Testis (tissue), 2 donors: ENCODE measurements at regions not wholly inside any gene's neighbourhood (a gene's known extent, or its start where the extent isn't known, plus 50 kb on each side); places are given as distances from the start of the nearest gene placed in this dataset.

Experiments used
- POLR2A ChIP-seq: fragments of 450-650 bp; IDR thresholded peaks from one replicate; pipeline ENCODE4 v1.6.1; 2017; ENCODE audit warnings: antibody characterized with exemption, mild to moderate bottlenecking, moderate library complexity
- TF ChIP-seq, protein P1 (sequence below), 3 experiments: fragments of 450-650 bp in 2 of 3; fragments of 200-600 bp in 1 of 3; sonication (generic) in 1 of 3; IDR thresholded peaks; one replicate each; pipeline ENCODE4 v1.5.1; 2016 to 2019; ENCODE audit warnings: antibody characterized with exemption in 3 of 3, mild to moderate bottlenecking in 2 of 3, moderate library complexity in 1 of 3

DNA sequence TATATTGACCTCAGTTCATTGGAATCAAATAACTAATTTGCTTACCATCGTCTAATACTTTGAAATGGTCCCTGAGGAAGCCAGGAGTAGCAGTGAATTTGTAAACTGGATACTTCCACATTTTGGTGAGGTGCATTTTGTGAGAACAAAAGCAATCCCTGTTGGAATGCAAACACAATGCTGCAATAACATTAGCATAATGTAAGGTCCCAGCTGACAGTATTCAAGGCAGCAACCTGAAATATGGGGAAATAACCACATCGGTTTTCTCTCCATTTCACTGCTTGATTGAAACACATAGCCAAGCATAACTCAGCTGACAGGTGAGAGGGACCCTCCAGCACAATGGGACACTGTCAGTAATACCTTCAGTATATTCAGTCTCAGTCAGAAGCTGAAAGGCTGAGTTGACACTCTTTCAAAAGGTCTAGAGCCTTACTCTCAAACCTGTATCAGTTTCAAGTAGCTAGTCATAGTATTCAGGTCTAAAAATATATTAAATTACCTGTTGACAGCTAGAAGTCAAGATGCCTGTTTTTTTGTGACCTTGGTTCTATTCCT is 1311.9 kb upstream of the NRXN1 start:
- TF ChIP-seq, protein P1, sequence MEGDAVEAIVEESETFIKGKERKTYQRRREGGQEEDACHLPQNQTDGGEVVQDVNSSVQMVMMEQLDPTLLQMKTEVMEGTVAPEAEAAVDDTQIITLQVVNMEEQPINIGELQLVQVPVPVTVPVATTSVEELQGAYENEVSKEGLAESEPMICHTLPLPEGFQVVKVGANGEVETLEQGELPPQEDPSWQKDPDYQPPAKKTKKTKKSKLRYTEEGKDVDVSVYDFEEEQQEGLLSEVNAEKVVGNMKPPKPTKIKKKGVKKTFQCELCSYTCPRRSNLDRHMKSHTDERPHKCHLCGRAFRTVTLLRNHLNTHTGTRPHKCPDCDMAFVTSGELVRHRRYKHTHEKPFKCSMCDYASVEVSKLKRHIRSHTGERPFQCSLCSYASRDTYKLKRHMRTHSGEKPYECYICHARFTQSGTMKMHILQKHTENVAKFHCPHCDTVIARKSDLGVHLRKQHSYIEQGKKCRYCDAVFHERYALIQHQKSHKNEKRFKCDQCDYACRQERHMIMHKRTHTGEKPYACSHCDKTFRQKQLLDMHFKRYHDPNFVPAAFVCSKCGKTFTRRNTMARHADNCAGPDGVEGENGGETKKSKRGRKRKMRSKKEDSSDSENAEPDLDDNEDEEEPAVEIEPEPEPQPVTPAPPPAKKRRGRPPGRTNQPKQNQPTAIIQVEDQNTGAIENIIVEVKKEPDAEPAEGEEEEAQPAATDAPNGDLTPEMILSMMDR (IDR thresholded peaks at IDR 0.05), result no peak
- TF ChIP-seq POLR2A, result no peak
